CD4-positive, alpha-beta T cell treated with Interleukin-15 for 1 hour (primary cell): ENCODE measurements at regions not wholly inside any gene's neighbourhood (a gene's known extent, or its start where the extent isn't known, plus 50 kb on each side); places are given as distances from the start of the nearest gene placed in this dataset.

Experiments used
- DNase-seq: peaks from one replicate; pipeline ENCODE4 v3.0.0-alpha.2; 2020

DNA sequence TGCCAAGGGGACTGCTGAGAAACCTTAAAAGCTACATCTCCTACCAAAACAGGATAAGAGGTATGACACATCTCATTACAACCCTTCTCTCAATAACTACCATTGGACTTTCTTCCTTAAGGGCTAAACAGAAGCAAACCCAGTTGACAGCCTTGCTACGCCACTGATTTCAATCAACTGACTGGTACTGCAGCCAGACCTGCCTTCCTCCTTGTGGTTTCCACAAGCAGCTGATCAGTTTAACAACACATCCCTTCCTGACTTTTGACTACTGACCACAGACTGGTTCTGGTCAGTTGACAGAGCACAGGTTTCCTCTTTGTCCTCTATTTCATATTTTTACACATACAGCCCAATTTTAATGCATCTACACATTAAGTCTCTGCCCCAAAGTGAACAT, 108.8 kb downstream of the ADAMTS1 start:
- no peak for DNase-seq

DNA sequence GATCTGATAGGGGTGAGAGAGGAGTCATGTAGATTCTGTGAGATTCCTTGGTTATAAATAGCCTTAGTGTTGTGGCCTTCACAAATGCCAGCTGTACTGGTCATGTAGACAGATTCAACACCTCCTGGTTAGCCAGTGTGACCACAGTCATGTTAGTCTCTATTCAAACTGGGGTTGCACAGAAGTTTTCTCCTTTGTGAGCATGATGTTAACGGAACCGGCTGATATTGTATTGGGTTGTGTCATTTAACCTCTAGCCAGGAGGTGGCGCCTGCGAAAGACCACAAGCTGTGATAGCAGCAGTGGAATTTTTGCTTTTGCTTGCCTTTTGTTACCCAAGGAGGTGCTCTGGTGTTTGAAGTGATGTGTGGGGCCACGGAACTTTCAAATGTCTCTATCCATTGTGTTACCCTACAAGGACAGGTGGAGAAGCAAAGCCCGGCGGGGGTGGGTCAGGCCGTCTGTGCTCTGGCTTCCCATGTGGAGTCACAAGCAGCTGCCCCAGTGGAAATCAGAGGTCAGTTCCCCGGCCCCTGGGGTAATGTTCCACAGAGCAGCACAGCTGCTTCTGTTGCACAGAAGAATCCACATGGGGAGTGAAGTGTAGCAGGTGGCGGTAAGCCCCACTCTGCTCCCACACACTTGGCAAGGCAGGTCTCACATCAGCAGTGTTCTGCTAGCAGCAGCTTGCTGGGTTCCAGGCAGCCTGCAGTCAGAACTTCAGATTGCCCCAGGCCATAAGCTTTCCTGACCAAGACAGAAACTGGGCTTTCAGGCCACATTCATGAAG, 112.6 kb downstream of the ADAMTS1 start:
- no peak for DNase-seq

DNA sequence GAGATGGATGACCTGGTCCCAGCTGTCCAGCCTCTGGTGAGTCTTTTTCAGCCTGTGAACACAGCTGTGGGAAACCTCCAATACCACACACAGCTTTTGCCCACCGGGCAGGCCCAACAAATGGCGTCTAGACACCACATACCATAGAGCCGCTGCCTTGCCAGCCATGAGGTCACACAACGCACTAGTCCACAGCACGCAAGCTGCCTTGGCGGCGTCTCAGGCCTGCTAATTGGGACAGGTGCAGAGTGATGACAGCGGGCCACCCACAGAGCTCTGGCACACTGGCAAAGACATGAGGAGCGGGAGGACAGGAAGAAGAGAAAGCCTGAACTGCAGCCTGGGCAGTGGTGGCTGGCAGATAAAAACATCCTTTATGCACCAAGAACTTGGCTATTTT, 125.5 kb downstream of the ADAMTS1 start:
- no peak for DNase-seq

DNA sequence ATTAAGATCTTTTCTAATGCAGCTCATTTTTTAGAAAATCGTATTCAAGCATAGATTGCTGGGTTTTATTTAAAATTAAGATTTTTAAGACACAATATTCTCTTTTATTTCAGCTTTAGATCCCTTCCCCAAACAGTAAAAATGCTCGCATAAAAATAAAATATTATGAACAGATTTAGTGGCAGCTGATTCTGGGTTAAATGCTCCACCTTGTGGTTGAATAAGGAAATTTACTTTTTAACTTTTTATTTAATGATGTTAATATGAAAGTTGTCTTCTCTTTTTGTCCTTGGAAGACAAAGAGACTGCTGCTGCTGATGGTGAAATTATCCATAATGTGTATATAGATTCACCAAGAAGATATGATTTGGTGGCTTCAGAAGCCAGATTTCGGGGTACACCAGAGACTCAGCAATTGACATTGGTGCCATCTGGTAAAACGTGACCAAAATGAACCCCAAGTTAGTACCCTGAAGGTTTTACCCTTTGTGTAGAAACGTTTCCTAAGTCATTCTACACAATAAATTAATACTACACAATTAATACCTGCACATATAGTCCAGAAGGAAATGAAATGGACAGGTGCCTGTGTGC, 128.0 kb downstream of the ADAMTS1 start:
- no peak for DNase-seq

DNA sequence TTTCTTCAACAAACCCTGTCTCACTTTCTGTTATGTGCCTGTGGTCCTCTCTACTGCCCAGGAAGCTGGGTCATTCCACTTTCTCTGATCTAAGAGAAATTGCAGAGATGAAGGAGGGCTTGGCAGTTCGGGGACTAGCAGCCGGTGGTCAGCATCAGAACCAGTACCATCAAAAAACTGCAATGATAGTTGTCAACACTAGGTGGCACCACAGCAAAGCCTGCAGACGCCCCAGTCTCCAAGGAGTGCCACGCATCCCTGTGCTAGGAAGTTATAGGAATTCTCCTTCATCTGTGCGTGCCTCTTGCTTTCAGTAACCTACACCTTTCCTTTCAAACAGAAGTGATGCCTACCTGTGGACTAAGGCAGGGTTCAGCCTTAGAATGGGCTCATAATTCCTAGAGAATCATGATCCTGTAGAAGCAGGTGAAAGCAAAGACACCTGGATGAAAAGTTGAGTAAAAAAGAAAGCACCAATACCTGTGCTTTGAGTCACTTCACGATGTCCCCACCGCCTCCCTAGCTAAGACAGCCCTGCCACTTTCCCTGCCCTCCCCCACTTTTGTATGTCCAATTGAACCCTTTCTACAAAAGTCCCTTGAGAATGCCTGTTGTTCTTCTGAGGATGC, 129.2 kb downstream of the ADAMTS1 start:
- no peak for DNase-seq

DNA sequence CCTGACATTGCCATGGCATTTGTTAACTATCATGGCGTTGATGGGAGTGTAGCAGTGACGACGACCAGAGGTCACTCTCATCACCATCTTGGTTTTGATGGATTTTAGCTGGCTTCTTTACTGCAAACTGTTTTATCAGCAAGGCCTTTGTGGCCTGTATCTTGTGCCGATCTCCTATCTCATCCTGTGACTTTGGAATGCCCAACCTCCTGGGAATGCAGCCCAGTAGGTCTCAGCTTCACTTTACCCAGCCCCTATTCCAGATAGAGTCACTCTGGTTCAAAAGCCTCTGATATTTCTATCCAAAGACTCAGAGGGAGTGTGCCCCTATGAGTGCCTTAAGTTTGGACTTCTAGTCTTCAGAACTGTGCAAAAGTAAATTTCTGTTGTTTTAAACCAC, 130.1 kb downstream of the ADAMTS1 start:
- DNase-seq = no peak

DNA sequence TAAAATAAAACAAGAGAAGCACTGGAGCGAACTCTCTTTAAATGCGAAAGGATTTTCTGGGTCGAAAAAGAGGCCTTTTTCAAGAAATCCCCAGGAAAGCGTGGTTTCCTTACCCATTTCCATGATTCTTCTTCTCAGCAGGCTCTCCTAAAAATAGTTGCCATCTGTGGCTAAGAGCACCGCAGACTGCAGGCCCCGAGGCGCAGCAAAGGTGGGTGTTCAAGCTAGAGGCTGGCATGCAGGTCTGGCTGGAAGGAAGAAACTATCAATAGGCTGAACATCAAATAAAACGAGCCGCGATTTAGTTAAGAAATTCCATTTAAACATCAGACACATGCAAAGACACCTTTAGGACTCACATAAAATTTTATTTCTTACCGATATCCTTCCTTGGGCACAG, 135.1 kb downstream of the ADAMTS1 start:
- DNase-seq = no peak

DNA sequence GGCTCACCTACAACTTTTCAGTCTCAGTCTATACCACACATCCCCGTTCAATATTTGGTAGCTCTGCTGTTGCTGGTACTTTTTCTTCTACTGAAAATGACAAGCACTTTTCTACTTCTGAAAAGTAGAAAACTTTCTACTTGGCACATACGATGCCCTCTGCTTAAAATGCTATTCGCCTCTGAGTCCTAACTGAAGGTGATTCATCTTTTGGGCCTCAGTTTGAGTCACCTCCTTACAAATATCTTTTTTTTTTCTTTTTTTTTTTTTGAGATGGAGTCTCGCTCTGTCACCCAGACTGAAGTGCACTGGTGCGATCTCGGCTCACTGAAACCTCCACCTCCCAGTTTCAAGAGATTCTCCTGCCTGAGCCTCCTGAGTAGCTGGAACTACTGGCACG, 136.0 kb upstream of the CYYR1 start:
- DNase-seq = no peak

DNA sequence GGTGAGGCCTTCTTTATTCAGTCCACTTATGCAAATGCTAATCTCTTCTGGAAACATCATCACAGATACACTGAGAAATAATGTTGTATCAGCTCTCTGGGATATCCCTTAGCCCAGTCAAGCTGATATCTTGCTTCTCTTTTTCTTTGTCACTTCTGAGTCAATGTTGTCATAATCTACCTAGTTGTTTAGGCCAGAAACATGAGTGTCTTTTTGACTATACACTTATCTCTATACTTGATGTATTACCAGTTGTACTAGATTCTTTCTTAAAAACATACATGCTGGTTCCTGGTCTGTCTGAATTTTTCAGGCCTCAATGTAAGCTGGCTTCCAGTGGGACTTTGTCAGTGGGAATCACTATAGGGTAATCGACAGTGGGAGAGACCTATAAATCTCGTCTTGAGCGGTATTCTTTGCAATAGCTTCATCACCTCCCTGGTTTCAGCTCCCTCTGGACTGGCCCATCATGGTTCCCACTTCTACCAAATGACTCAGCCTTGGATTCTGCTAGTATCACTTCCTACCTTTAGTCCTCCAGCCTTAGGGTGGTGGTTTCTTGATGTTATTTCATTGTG, 135.2 kb upstream of the CYYR1 start:
- no peak for DNase-seq

DNA sequence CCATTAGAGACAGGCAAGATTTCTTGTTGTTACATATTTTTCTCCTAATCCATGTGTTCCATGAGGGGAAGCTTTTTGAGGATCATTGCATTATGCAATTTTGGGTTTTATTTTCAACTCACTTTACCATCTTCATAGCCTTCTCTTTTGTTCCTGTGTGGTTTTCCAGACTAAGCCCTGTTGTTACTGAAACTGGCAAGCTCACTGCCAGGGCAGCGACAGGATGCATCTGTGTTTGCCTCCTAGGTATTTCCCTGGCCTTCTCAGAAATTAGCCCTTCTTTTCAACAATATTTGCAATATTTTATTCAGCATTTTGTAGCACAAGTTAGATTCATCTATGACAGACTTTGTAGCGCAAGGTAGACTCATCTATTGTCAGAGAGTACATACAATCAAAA, 134.2 kb upstream of the CYYR1 start:
- no peak for DNase-seq

DNA sequence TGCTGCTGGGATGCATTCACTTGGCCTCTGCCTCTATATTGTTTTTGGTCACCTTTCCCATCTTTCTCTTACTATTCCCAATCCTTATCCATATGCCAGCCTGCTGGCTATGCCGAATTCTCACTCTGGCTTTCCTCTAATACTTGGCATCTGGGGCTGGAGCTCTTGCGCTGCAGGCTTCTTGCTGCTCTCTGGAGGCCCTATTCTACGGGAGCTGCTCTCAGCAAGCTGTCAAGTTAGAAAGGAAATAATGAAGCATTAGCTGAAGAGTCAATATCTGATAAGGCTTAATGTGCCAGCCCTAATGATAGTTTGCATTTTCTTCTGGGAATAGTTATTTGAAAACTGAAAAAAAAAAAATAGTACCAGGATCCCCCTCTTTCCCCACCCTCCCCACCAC, 125.3 kb upstream of the CYYR1 start:
- DNase-seq = no peak

DNA sequence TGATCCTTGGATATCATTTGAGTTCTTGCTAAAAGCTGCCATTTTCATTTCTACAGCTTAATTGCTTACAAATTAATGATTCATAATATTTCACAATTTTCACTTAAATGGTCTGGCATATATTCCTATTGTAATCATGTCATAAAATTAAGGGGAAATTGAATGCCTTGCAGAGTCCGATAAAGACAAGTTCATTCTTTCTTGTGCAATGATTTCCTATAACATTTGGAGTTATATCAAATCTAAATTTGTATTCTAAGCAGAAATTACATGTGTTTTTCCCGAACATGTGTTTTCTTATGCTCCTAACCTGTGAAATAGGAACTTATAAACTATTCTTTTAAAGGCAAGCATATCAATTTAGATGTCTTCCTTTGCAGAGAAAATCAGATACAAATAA, 118.3 kb upstream of the CYYR1 start:
- no peak for DNase-seq

DNA sequence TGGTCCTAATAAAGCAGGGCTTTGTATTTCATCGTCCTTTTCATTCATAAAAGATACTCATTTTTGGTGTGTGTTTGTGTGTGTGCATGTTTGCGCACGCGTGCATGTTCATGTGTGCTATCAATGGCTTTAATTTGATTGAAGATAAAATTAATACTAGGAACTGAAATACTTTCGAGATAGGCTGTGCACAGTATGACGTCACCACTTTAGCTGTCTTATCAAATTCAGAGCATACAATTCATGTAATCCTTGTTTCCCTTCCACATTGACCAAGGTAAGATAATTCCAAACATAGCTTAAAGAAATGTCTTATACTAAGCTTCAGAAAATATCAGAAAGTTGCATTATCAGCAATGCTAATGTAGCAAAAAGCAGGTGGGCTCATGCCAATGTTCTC, 113.6 kb upstream of the CYYR1 start:
- DNase-seq = no peak

DNA sequence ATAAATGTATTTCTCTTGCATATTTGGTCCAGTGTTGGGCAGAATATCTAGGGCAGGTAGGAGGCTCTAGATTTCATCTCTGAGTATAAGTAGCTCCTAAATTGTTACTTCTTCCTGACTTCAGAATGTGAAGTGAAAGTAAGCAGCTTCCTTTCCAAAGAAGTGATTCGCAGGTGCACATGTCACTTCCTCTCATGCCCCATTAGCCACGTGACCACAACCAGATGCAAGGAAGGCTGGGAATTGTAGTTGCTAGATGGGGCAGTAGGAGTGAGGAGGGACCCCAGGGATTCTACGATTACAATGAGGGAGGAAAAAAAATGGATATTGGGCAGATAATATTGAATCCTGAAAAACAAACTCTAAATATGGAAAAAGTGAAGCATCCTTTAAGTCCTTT, 113.2 kb upstream of the CYYR1 start:
- peak; percentile 31 for DNase-seq

DNA sequence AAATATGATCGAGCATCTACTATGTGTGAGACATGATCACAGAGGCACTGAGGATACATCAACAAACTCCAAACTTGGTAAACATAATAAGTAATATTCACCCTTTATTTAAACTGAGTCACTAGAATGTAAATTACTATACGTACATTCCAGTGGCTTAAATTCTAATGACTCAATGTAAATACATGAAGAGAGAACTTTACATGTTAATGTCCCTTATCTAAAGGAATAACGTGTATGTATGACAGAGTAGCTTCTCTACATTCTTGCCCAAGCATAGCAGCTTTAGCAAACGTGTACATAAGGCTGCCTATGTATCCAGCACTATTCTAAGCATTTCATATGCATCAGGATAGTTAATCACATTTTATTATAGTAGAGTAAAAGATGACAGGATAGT, 111.8 kb upstream of the CYYR1 start:
- DNase-seq = no peak

DNA sequence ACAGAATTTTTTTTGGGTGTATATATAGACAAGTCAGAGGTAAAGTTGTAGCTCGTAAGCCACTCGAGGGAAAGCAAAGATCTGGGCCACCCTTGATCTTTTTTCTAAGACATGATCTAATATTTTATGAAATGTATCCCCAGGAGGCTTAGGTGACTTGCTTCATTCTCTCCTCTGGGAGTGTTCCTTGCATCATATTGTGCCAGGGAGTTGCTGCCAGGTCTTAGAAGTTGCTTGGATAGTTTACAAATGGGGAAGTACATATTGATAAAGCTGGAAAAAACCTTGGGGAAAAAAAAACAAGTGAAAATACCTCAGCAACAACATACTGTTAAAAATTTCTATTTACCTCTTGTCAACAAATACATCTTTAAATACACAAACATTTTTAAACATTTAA, 110.9 kb upstream of the CYYR1 start:
- no peak for DNase-seq

DNA sequence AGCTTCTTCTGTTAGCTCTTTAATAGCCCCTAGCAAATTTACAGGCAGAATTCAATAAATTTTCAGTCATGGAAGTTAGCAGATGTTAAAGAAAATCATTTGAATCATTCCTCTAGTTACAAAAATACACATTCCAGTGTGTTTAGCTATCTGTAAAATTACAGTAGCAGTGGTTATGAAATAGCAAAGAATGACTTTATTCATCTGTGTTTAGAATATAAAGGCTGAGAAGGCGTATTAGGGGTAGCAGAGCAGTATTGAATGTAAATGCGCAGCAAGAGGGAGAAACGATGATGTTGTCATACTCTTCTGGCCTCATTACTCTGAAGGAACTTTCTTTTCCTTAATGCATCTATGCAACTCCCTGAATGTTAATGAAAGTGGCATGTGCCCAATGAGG, 106.2 kb upstream of the CYYR1 start:
- no peak for DNase-seq

DNA sequence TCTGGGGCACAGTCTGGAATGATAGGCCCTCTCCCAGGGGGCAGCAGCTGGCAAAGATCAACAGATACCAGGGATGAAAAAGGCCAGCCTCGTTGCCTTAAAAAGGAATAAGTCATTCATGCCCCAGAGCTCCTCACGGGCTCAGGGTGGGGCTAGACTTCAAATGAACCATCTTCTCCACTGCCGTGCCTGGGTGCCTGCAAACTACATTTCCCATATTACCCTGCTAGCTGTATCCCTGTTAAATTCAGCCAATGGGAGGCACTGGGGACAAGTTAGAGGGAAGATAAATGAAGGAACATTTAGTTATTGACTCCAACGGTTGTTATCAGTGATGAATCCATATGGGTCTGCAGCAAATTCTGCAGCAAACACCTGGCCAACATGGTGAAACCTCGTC, 101.2 kb upstream of the CYYR1 start:
- no peak for DNase-seq

DNA sequence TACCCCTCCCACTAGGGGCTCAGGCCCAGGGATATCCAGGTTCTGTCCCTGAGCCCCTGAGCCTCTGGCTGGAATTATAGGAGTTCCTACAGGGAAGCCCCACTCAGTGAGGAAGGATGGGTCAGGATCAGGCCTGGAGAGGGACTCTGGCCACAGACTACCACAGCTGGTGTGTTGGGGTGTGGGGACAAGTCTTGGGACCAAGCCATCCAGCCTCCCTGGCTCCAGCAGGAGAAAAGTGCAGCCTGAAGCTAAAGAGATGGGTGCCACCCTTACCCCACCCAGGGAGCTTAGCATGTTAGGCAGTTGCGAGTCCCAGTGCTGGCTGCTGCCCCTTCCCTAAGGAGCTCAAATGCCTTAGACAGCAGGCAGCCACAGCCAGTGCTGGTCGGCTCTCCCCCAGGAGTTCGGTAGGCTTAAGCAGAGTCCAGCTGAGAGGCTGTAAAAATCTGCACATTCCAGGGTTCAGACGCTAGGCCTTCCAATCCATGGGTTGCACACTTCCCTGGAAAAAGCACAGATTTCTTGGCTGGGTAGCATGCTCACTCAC, 96.2 kb upstream of the CYYR1 start:
- DNase-seq = no peak

DNA sequence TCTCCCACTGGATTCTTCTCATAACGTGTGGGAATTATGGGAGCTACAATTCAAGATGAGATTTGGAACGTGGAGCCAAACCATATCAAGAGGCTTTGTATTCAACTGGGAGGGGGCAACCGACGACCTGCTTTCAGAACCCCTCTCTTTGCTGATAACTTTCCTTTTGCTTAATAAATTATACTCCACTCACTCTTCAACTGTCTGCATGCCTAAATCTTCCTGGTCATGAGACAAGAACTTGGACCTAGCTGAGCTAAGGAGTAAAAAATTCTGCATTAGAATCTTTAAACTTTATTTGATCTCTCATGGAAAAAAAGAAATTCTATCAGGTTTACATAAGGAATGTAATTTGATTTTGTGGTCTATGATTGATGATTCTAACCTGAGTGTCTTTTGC, 86.7 kb upstream of the CYYR1 start:
- DNase-seq = no peak

DNA sequence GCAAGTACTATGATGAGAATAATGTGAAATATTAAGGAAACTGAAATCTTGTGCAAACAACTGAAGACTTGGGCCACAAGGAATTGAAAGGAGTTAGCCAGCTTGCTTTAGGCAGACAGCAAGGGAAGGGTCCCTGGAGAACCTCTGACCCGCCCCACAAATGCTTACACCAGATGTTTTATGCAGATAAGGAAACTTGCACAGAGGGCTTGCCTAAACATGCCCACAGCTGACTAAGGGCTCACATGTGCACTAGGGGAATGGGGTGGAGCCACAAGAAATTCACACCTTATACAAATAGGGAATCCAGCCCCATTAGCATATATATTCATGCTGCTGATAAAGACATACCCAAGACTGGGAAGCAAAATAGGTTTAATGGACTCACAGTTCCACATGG, 86.1 kb upstream of the CYYR1 start:
- no peak for DNase-seq

DNA sequence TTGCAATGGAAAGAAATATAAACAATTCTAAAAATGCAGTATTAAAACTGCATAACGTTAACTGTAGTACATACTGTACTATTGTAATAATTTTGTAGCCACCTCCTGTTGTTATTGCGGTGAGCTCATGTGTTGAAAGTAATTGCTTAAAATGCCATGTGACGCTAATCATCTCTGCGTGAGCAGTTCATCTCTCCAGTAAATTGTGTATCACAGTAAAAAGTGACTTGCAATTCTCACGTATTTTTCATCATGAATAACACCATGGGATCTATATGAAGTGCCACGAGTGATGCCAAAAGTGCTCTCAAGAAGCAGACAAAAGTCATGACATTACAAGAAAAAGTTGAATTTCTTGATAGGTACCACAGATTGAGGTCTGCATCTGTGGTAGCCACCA, 82.4 kb upstream of the CYYR1 start:
- no peak for DNase-seq

DNA sequence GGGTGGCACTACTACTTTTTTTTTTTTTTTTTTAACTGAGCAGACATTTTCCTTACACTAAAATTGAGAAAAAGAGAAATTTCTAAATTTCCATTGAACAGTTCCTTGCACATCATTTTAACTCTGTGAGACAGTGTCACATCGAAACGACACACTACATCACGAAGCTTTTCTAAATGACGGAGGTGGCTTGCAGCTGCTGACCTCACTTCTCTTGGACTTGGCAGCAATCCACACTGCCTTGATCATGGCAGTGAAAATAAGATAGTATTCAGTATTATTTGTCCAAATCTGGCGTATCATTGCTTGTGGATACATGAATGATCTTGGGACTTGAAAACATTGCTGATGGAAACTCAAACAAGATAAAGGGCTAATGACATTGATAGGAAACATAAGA, 80.3 kb upstream of the CYYR1 start:
- DNase-seq = no peak

DNA sequence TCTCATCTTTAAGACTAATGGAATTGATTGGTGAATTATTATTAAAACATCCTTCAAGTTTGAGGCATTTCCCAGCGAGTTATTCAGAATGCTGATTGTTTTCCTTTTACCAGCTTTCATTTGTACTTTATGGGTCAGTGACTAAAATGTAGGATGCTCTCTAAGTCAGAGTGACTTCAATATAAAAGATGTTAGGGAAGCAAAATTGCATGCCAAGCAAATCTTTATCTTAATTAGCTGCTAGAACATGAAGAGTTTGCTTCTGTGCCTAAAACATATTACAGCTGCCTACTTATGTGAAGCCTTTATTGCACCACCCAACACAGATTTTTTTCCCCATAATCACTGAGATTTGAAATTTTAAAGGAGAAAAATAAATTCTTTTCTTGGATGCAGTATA, 79.8 kb upstream of the CYYR1 start:
- DNase-seq = no peak
